HepG2 (cell line): ENCODE measurements at regions not wholly inside any gene's neighbourhood (a gene's known extent, or its start where the extent isn't known, plus 50 kb on each side); places are given as distances from the start of the nearest gene placed in this dataset.
A peak's percentile ranks its signal among the peaks of the same experiment; 100 is the strongest.

Experiments used
- DMTF1 ChIP-seq: sonication (generic); formaldehyde crosslinking; IDR thresholded peaks from 2 replicates; pipeline ENCODE4 v1.4.0; 2020; ENCODE audit warnings: mild to moderate bottlenecking, missing genetic modification reagents
- FOXO4 ChIP-seq: sonication (generic); formaldehyde crosslinking; conservative IDR thresholded peaks from 2 replicates; pipeline ENCODE4 v1.8.1; 2023; ENCODE audit warnings: missing genetic modification reagents
- HIVEP1 ChIP-seq: sonication (generic); formaldehyde crosslinking; IDR thresholded peaks from 2 replicates; pipeline ENCODE4 v1.4.0; 2020; ENCODE audit warnings: mild to moderate bottlenecking, missing genetic modification reagents
- LRRFIP1 ChIP-seq: sonication (generic); formaldehyde crosslinking; conservative IDR thresholded peaks from 2 replicates; pipeline ENCODE4 v1.4.0; 2020; ENCODE audit warnings: missing genetic modification reagents
- MLX ChIP-seq: IDR thresholded peaks from 2 replicates; pipeline ENCODE4 v1.6.1; 2016
- MTA1 ChIP-seq: sonication (generic); formaldehyde crosslinking; IDR thresholded peaks from 2 replicates; pipeline ENCODE4 v1.4.0; 2020; ENCODE audit warnings: missing genetic modification reagents, mild to moderate bottlenecking, borderline replicate concordance
- NCOA1 ChIP-seq: sonication (generic); formaldehyde crosslinking; IDR thresholded peaks from 2 replicates; pipeline ENCODE4 v1.9.0; 2021; ENCODE audit warnings: missing genetic modification reagents
- PAXIP1 ChIP-seq: sonication (generic); formaldehyde crosslinking; conservative IDR thresholded peaks from 2 replicates; pipeline ENCODE4 v1.4.0; 2020; ENCODE audit warnings: mild to moderate bottlenecking, missing genetic modification reagents, moderate library complexity
- PHB2 ChIP-seq: fragments of 450-650 bp; IDR thresholded peaks from 2 replicates; pipeline ENCODE4 v1.6.1; 2018; ENCODE audit not compliant: partially characterized antibody
- SMC3 ChIP-seq: IDR thresholded peaks from 2 replicates; pipeline ENCODE4 v1.6.1; 2011; ENCODE audit warnings: low read length, improper control_type of control experiment
- TAF1 ChIP-seq: sonication (generic); formaldehyde crosslinking; IDR thresholded peaks from 2 replicates; pipeline ENCODE4 v1.4.0; 2020; ENCODE audit warnings: missing genetic modification reagents
- ZBTB46 ChIP-seq: sonication (generic); formaldehyde crosslinking; IDR thresholded peaks from 2 replicates; pipeline ENCODE4 v1.4.0; 2020; ENCODE audit warnings: mild to moderate bottlenecking, missing genetic modification reagents, borderline replicate concordance
- ZNF451 ChIP-seq: sonication (generic); formaldehyde crosslinking; IDR thresholded peaks from 2 replicates; pipeline ENCODE4 v1.5.0; 2020; ENCODE audit warnings: mild to moderate bottlenecking, missing genetic modification reagents
- ZNF468 ChIP-seq: sonication (generic); formaldehyde crosslinking; IDR thresholded peaks from 2 replicates; pipeline ENCODE4 v1.8.0; 2022; ENCODE audit warnings: mild to moderate bottlenecking, moderate library complexity, missing genetic modification reagents
- ZNF569 ChIP-seq: sonication (generic); formaldehyde crosslinking; IDR thresholded peaks from 2 replicates; pipeline ENCODE4 v1.5.0; 2020; ENCODE audit warnings: mild to moderate bottlenecking, missing genetic modification reagents, moderate library complexity, borderline replicate concordance

- peak; percentile 93 for TF ChIP-seq SMC3
- TF ChIP-seq ZNF569 (CRISPR knock-in tag): no peak
- TF ChIP-seq MTA1: no peak
- no peak for TF ChIP-seq HIVEP1 (CRISPR knock-in tag)
- TF ChIP-seq FOXO4 (CRISPR knock-in tag): 0 out of 2 replicates have a peak, but pooled peaks have one; percentile 54
- TF ChIP-seq DMTF1 (CRISPR knock-in tag): no peak
- no peak for TF ChIP-seq MLX (CRISPR knock-in tag)
- TF ChIP-seq NCOA1 (CRISPR knock-in tag): peak; percentile 76; the same call in 1 of the 2 replicates
- TF ChIP-seq ZNF468 (CRISPR knock-in tag): no peak
- no peak for TF ChIP-seq ZBTB46 (CRISPR knock-in tag)
- TF ChIP-seq ZNF451 (CRISPR knock-in tag): no peak
- no peak for TF ChIP-seq PHB2
- no peak for TF ChIP-seq TAF1 (CRISPR knock-in tag)
- TF ChIP-seq PAXIP1 (CRISPR knock-in tag): no peak
- TF ChIP-seq LRRFIP1 (CRISPR knock-in tag): no peak
These were observed 60.3 kb upstream of the AGPS start (continued) for GRCh38 chr2:177332026-177332991.
